A673 (cell line): ENCODE measurements at regions not wholly inside any gene's neighbourhood (a gene's known extent, or its start where the extent isn't known, plus 50 kb on each side); places are given as distances from the start of the nearest gene placed in this dataset.

Experiments
- BruUV-seq: library from RNA; stranded (reverse); fragments of 400-500 nt; replicated peaks from 2 replicates; lab custom pipeline; 2021; lab: Mats Ljungman, UMichigan
- CTCF ChIA-PET: fragments of 300-600 bp; sonication (Branson Sonifier 250); formaldehyde crosslinking; loops from one replicate; lab custom pipeline; 2022; ENCODE audit warnings: antibody characterized with exemption; lab: Charles Lee
- POLR2A ChIA-PET: fragments of 300-600 bp; sonication (Branson Sonifier 250); formaldehyde crosslinking; loops from one replicate; lab custom pipeline; 2022; ENCODE audit warnings: antibody characterized with exemption; ENCODE audit not compliant: low non-redundant PET; lab: Charles Lee
- DNase-seq: peaks from one replicate; pipeline ENCODE4 v3.0.0-alpha.2; 2015; ENCODE audit warnings: low spot score
- H3K27ac ChIP-seq: fragments of 200-600 bp; sonication (generic); 2 replicates; pipeline ENCODE4 v1.5.1; 2016; ENCODE audit warnings: mixed run types, low read depth, mild to moderate bottlenecking, mixed read lengths, antibody characterized with exemption, low read length; ENCODE audit not compliant: poor library complexity, severe bottlenecking
- H3K27me3 ChIP-seq: fragments of 200-600 bp; sonication (generic); replicated peaks from 2 replicates; pipeline ENCODE4 v1.6.1; 2017; ENCODE audit warnings: mixed run types, low read depth, mild to moderate bottlenecking, mixed read lengths, antibody characterized with exemption, low read length; ENCODE audit not compliant: insufficient read depth, poor library complexity
- H3K36me3 ChIP-seq: fragments of 200-600 bp; sonication (generic); 2 replicates; pipeline ENCODE4 v1.6.1; 2016; ENCODE audit warnings: mixed run types, mild to moderate bottlenecking, mixed read lengths, antibody characterized with exemption, low read length; ENCODE audit not compliant: insufficient read depth, poor library complexity, severe bottlenecking
- H3K4me1 ChIP-seq: fragments of 200-600 bp; sonication (generic); 2 replicates; pipeline ENCODE4 v1.6.1; 2017; ENCODE audit warnings: mixed run types, mild to moderate bottlenecking, mixed read lengths, antibody characterized with exemption, low read length; ENCODE audit not compliant: insufficient read depth, poor library complexity, severe bottlenecking
- H3K4me3 ChIP-seq: fragments of 200-600 bp; sonication (generic); 2 replicates; pipeline ENCODE4 v1.5.1; 2016; ENCODE audit warnings: low read depth, mixed run types, mild to moderate bottlenecking, mixed read lengths, low read length; ENCODE audit not compliant: poor library complexity, severe bottlenecking
- H3K9me3 ChIP-seq: fragments of 200-600 bp; sonication (generic); 2 replicates; pipeline ENCODE4 v1.6.1; 2016; ENCODE audit warnings: mixed run types, low read depth, mild to moderate bottlenecking, mixed read lengths, antibody characterized with exemption, low read length; ENCODE audit not compliant: poor library complexity, severe bottlenecking
- CTCF ChIP-seq: fragments of 300-800, 200-600 bp; sonication (generic); conservative IDR thresholded peaks from 2 replicates; pipeline ENCODE4 v1.5.1; 2017; ENCODE audit warnings: low read depth, mild to moderate bottlenecking, antibody characterized with exemption, low read length, moderate library complexity, mixed read lengths
- EZH2 ChIP-seq: fragments of 200-600 bp; sonication (generic); IDR thresholded peaks from 2 replicates; pipeline ENCODE4 v1.6.1; 2017; ENCODE audit warnings: borderline replicate concordance, low read depth, mild to moderate bottlenecking, mixed read lengths, antibody characterized with exemption, low read length; ENCODE audit not compliant: poor library complexity, severe bottlenecking
- intact Hi-C: fragments of 100-400 bp; cut with micrococcal nuclease; formaldehyde crosslinking; loops from one replicate; pipeline ENCODE4 v1.10.0; 2022; ENCODE audit not compliant: unreplicated experiment

GRCh38 chr5:44511596-44511995 lies 122.4 kb upstream of the FGF10 start:
- TF ChIP-seq EZH2: no peak
- TF ChIP-seq CTCF: no peak
- Histone ChIP-seq H3K4me1 (no peaks in the 10 kb centered on the region), H3K4me3 (no peak overlapping the region), H3K27me3 (no peaks in the 10 kb centered on the region), H3K27ac (no peak overlapping the region), H3K9me3 (no peaks in the 10 kb centered on the region), H3K36me3 (no peaks in the 10 kb centered on the region)
- no peak for DNase-seq
- ChIA-PET POLR2A (no interaction called here), CTCF (no interaction called here)
- no TSS peak for BruUV-seq
- intact Hi-C loops: no loop called here

- Histone ChIP-seq H3K27ac (no peak overlapping the region), H3K27me3 (no peaks in the 10 kb centered on the region), H3K9me3 (no peaks in the 10 kb centered on the region), H3K4me1 (no peaks in the 10 kb centered on the region), H3K4me3 (no peak overlapping the region), H3K36me3 (no peaks in the 10 kb centered on the region)
- CTCF ChIA-PET: no interaction called here
- POLR2A ChIA-PET: no interaction called here
- peak; percentile 14 for DNase-seq
- BruUV-seq: no TSS peak
- no peak for TF ChIP-seq CTCF
- TF ChIP-seq EZH2: no peak
- intact Hi-C loops: no loop called here
Observed at GRCh38 chr5:44506561-44506960, 117.3 kb upstream of the FGF10 start.

- TF ChIP-seq CTCF: no peak
- no peak for TF ChIP-seq EZH2
- H3K9me3 ChIP-seq: no peaks in the 10 kb centered on the region
- CTCF ChIA-PET: no interaction called here
- H3K36me3 ChIP-seq: no peaks in the 10 kb centered on the region
- no peak for DNase-seq
- H3K4me1 ChIP-seq: no peaks in the 10 kb centered on the region
- POLR2A ChIA-PET: no interaction called here
- H3K27ac ChIP-seq: no peak overlapping the region
- H3K27me3 ChIP-seq: no peaks in the 10 kb centered on the region
- H3K4me3 ChIP-seq: no peak overlapping the region
- intact Hi-C loops: no loop called here
- no TSS peak for BruUV-seq
Observed at GRCh38 chr5:44499381-44499780, 110.2 kb upstream of the FGF10 start.
